PC-3 (cell line): ENCODE measurements at regions not wholly inside any gene's neighbourhood (a gene's known extent, or its start where the extent isn't known, plus 50 kb on each side); places are given as distances from the start of the nearest gene placed in this dataset.

ENCODE experiments used
- CTCF ChIP-seq: fragments of 300-600 bp; sonication (generic); conservative IDR thresholded peaks from 2 replicates; pipeline ENCODE4 v1.5.1; 2017; ENCODE audit warnings: antibody characterized with exemption, low read depth, mild to moderate bottlenecking, low read length
- EZH2phosphoT487 ChIP-seq: fragments of 300-600 bp; sonication (generic); IDR thresholded peaks from 2 replicates; pipeline ENCODE4 v1.6.1; 2018; ENCODE audit warnings: mild to moderate bottlenecking, antibody characterized with exemption, low read length, borderline replicate concordance

GRCh38 chr10:85138046-85138445 is 809.7 kb downstream of the CCSER2 start:
- TF ChIP-seq CTCF, result no peak
- TF ChIP-seq EZH2phosphoT487, result no peak
